Skeletal muscle tissue (tissue), 3 donors: ENCODE measurements at regions not wholly inside any gene's neighbourhood (a gene's known extent, or its start where the extent isn't known, plus 50 kb on each side); places are given as distances from the start of the nearest gene placed in this dataset.
"Not testable (repeated sequence)": the region's sequence is repeated elsewhere in the genome, so short reads cannot be mapped to it uniquely, and the experiment has no call there.

Experiments used
- H3K27ac ChIP-seq: one replicate; pipeline ENCODE4 v1.7.0; 2013; ENCODE audit warnings: mild to moderate bottlenecking, low read depth, low read length, inconsistent platforms
- H3K27me3 ChIP-seq, 3 donors: one replicate each; pipeline ENCODE4 v1.7.0; 2013; ENCODE audit warnings: low read length in 3 of 3; ENCODE audit not compliant: control insufficient read depth in 3 of 3, insufficient read depth in 3 of 3
- H3K36me3 ChIP-seq, 3 donors: one replicate each; pipeline ENCODE4 v1.7.0; 2013; ENCODE audit warnings: low read length in 3 of 3; ENCODE audit not compliant: control insufficient read depth in 3 of 3, insufficient read depth in 3 of 3
- H3K4me1 ChIP-seq, 3 donors: one replicate each; pipeline ENCODE4 v1.7.0; 2013; ENCODE audit warnings: low read length in 3 of 3, mild to moderate bottlenecking in 3 of 3; ENCODE audit not compliant: control insufficient read depth in 3 of 3, insufficient read depth in 3 of 3
- H3K4me3 ChIP-seq, 3 donors: one replicate each; pipeline ENCODE4 v1.7.0; 2013; ENCODE audit warnings: low read length in 3 of 3
- H3K9ac ChIP-seq, 3 donors: one replicate each; pipeline ENCODE4 v1.7.0; 2013; ENCODE audit warnings: low read length in 3 of 3, mild to moderate bottlenecking in 3 of 3, moderate library complexity in 2 of 3, low read depth in 1 of 3
- H3K9me3 ChIP-seq, 3 donors: one replicate each; pipeline ENCODE4 v1.7.0; 2013; ENCODE audit warnings: low read length in 3 of 3; ENCODE audit not compliant: control insufficient read depth in 3 of 3
- donor health status: Osteomylitis.

DNA sequence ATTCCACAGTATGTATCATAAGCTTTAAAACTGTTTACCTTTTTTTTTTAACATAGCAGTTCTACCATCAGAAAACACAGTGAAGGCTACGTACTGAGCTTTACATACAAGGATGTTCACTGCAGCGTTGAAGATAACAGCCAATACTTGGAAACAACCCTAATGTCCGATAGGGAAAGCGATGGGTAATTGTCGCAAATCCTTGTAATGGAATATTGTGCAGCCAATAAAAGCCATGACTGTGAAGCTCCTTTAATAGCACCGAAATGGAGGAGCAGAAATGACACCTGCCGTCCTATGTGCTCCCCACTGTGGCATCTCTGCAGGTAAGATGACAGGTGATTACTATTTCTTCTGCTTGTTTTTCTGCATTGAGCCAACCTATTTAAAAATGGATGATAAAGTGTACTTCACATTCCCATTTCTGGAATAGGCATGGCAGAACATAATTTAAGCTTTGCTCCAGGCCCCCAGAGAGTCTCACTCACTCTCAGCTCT, 523.8 kb downstream of the PTPRU start:
- peaks cover 0 to 9% (median 8%) of the 10 kb centered on the region in 3 donors for H3K27me3 ChIP-seq
- H3K36me3 ChIP-seq = no peaks in the 10 kb centered on the region
- no peaks in the 10 kb centered on the region for H3K9me3 ChIP-seq
- no peak overlapping the region for H3K27ac ChIP-seq
- no peak overlapping the region for H3K4me3 ChIP-seq
- H3K9ac ChIP-seq = no peak overlapping the region
- no peaks in the 10 kb centered on the region for H3K4me1 ChIP-seq

DNA sequence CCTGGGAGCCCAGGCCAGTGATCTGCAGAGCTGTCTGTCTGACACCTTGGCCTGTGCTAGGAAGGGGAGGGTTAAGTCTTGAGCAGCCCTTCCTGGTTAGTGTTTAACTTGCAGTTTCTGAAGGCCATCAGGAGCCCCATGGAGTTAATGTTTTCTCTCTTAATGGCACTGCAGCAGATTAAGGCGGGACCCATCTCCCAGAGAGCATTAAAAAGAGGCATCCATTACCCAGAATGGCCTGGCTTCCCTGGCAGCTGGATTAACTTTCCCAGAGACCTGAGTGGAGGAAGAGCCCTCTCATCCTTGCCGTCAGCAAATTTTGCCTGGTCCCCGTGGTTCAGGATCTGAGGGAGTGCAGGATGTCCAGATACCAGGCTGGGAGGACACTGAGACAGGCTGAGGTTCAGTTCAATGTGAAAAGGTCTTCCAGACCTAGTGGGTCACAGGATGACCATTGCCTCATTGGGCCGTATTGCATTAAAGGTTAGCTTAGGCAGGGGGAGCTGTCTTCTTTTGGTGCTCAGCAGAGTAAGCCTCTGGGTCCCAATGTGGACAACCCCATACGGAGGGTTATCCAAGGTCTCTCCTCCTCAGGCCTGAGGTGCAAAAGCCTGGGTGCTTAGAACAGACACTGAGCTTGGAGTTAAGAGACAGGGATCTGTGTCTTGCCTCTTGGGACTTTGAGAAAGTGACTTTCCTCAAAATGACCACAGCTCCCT, 522.6 kb downstream of the PTPRU start:
- Histone ChIP-seq H3K36me3 (no peaks in the 10 kb centered on the region), H3K9ac (no peak overlapping the region), H3K9me3 (no peaks in the 10 kb centered on the region), H3K27ac (no peak overlapping the region), H3K4me3 (no peak overlapping the region), H3K27me3 (peaks cover 0 to 8% (median 7%) of the 10 kb centered on the region in 3 donors), H3K4me1 (no peaks in the 10 kb centered on the region)

- Histone ChIP-seq H3K9ac (no peak overlapping the region), H3K27ac (no peak overlapping the region), H3K27me3 (peaks cover 0 to 8% (median 7%) of the 10 kb centered on the region in 3 donors), H3K9me3 (no peaks in the 10 kb centered on the region), H3K4me3 (no peak overlapping the region), H3K36me3 (no peaks in the 10 kb centered on the region), H3K4me1 (no peaks in the 10 kb centered on the region)
Measured at GRCh38 chr1:29757866-29758780, 521.8 kb downstream of the PTPRU start.

- H3K4me1 ChIP-seq = no peaks in the 10 kb centered on the region
- no peak overlapping the region for H3K27ac ChIP-seq
- no peaks in the 10 kb centered on the region for H3K9me3 ChIP-seq
- H3K36me3 ChIP-seq = no peaks in the 10 kb centered on the region
- peaks cover 0 to 8% (median 8%) of the 10 kb centered on the region in 3 donors for H3K27me3 ChIP-seq
- H3K4me3 ChIP-seq = no peak overlapping the region
- no peak overlapping the region for H3K9ac ChIP-seq
Measured at GRCh38 chr1:29756901-29757725, 520.8 kb downstream of the PTPRU start.

DNA sequence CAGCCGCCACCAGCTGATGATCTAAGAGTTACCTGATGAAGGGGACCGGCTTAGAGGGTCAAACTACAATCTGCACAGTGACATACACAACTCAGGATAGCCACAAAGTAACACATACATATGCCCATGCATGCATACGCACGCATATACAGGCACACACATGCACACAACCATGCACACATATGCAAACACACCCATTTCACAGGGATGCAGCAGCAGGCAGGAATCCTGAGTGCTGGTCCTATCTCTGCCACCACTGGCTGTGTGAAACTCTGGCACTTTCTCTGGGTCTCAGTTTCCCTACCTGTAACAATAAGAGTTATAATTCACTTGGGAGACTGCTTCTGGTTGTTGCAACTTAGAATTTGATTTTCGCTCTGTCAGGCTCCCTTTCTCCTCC, 520.2 kb downstream of the PTPRU start:
- Histone ChIP-seq H3K27ac (no peak overlapping the region), H3K27me3 (peaks cover 0 to 11% (median 8%) of the 10 kb centered on the region in 3 donors), H3K9ac (no peak overlapping the region), H3K9me3 (no peaks in the 10 kb centered on the region), H3K4me1 (no peaks in the 10 kb centered on the region), H3K4me3 (no peak overlapping the region), H3K36me3 (no peaks in the 10 kb centered on the region)

DNA sequence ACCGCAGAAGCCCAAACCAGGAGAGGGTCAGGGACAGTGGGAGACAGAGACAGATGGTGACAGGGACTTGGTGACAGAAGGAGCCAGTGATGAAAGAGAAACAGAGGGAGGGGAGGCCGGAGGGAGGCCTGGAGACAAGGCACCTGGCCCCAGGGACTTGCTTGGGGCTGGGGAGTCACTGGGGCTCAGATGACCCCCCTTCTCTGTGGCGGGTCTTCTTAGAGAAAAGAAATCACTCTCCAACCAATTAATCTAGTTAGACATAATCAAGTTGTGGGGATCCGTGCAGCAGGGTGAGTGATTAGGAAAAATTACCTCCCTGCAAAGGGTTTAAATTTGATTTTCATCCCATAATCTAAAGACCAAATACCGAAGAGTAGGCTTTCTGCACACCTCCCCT, 519.8 kb downstream of the PTPRU start:
- Histone ChIP-seq H3K9ac (no peak overlapping the region), H3K4me1 (no peaks in the 10 kb centered on the region), H3K4me3 (no peak overlapping the region), H3K36me3 (no peaks in the 10 kb centered on the region), H3K9me3 (no peaks in the 10 kb centered on the region), H3K27ac (no peak overlapping the region), H3K27me3 (peaks cover 0 to 11% (median 8%) of the 10 kb centered on the region in 3 donors)

DNA sequence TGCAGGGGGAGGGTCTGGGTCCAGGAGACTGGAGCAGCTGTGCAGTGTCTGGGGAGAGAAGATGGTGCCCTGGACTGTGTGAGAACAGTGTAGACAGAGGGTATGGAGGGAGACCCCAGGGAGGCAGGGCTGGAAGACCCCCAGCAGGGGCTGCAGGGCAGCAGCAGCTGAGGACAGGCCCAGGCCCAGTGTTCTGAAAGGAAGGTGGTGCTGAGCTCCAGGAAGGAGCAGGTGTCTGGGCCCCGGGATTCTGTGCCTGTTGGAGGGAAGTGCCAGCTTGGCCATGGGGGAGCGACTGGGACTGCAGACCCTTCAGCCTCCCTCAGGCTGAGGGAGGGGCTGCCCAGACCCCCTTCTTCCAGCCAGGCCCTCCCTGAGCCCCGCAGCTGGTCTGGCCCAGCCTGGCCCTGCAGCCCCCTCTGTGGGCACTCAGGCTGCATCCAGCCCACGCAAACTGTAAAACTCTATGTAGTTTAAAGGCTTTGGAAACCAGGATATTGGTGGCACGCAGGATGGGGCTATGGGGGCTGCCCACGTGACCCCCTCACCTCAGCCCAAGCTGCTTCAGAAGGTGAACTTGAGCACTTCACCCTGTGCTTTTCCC, 519.2 kb downstream of the PTPRU start:
- not testable (repeated sequence) for H3K4me3 ChIP-seq, H3K9me3 ChIP-seq, H3K36me3 ChIP-seq, H3K4me1 ChIP-seq, H3K9ac ChIP-seq, H3K27ac ChIP-seq
- H3K27me3 ChIP-seq = peaks cover 0 to 11% (median 8%) of the 10 kb centered on the region in 3 donors

DNA sequence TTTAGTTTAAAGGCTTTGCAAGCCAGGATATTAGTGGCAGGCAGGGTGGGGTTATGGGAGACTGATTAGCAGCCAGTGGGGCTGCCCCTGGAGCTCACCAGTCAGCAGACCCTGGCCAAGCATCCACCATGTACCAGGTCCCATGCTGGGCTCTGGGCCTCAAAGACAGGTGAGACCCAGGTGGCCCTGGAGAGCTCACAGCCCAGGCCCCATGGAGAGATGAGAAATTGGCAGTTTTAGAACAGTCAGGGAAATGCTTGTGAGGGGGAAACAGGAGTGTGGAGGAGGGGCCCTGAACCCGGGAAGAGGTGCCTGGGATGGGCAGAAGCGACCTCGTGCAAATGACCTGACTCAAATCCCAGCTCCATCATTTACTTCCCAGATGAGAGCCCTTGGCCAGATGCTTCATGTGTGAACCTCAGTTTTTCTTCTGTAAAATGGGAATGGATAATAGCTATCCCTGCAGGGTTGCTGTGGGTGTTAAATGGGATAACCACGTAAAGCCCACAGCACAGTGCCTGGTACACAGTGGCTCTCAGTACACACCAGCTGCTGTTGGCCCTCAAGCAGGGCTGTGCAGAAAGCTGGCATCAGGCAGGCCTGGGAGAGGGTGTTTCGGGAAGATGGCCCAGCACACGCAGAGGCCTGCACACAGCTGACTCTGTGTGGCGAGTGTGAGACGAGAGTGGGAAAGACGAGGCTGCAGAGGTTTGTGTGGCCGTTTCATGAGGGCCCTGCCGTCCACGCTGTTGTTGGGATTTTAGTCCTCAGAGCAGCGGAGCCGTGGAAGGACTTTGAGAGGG, 518.5 kb downstream of the PTPRU start:
- Histone ChIP-seq H3K4me1 (no peaks in the 10 kb centered on the region), H3K9me3 (no peaks in the 10 kb centered on the region), H3K9ac (no peak overlapping the region), H3K27ac (no peak overlapping the region), H3K4me3 (no peak overlapping the region), H3K27me3 (peaks cover 0 to 11% (median 8%) of the 10 kb centered on the region in 3 donors), H3K36me3 (no peaks in the 10 kb centered on the region)
